ENCODE measurements at regions not wholly inside any gene's neighbourhood (a gene's known extent, or its start where the extent isn't known, plus 50 kb on each side); places are given as distances from the start of the nearest gene placed in this dataset.

DNA sequence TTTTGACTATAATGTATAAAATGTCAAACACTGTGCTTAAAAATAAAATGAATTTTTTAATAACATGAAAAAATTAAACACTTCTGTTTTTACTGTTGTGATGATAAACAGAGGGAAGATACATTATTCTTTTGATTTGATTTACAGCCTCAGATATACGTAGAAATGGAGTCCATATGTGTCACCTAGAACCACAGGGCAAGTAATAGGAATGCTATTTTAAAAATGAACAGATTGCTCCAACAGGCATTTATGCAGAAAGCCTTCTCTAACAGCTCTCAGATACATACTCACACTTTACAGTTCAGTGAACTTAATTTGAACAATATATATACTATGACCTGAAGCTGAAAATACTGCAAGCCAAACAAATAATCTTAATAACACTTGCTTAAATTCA is 1551.0 kb downstream of the GRIK2 start:
- no peak for TF ChIP-seq HDGF (IDR thresholded peaks at IDR 0.05; ENCODE audit: borderline replicate concordance)
- no peak for TF ChIP-seq BHLHE40 (IDR thresholded peaks at IDR 0.05; ENCODE audit: borderline replicate concordance)
